ENCODE measurements at regions not wholly inside any gene's neighbourhood (a gene's known extent, or its start where the extent isn't known, plus 50 kb on each side); places are given as distances from the start of the nearest gene placed in this dataset.

DNA sequence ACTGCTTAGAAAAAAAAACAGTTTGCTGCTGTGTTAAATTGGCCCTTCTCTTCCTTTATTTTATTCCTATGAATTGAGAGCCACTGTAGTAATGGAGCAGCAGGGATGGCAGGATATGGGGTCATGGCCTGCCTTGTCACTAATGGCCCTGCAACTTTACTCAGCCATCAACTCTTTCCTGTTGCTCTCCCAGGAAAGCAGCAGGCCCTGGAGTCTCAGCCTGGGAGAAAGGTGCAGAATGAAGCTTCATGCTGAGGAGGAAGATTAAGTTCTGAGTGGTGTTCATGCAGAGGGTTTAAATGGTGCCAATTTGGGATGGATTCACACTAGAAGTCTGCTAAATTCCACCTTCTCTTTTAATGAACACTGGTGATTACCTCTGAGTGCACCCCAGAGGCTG, 285.6 kb downstream of the GPAT3 start:
- TF ChIP-seq, protein P1, sequence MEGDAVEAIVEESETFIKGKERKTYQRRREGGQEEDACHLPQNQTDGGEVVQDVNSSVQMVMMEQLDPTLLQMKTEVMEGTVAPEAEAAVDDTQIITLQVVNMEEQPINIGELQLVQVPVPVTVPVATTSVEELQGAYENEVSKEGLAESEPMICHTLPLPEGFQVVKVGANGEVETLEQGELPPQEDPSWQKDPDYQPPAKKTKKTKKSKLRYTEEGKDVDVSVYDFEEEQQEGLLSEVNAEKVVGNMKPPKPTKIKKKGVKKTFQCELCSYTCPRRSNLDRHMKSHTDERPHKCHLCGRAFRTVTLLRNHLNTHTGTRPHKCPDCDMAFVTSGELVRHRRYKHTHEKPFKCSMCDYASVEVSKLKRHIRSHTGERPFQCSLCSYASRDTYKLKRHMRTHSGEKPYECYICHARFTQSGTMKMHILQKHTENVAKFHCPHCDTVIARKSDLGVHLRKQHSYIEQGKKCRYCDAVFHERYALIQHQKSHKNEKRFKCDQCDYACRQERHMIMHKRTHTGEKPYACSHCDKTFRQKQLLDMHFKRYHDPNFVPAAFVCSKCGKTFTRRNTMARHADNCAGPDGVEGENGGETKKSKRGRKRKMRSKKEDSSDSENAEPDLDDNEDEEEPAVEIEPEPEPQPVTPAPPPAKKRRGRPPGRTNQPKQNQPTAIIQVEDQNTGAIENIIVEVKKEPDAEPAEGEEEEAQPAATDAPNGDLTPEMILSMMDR (IDR thresholded peaks at IDR 0.05), result no peak
- no peak for TF ChIP-seq POLR2A (IDR thresholded peaks at IDR 0.05)

Data from tibial nerve (tissue), 3 donors.